ENCODE measurements at regions not wholly inside any gene's neighbourhood (a gene's known extent, or its start where the extent isn't known, plus 50 kb on each side); places are given as distances from the start of the nearest gene placed in this dataset.

DNA sequence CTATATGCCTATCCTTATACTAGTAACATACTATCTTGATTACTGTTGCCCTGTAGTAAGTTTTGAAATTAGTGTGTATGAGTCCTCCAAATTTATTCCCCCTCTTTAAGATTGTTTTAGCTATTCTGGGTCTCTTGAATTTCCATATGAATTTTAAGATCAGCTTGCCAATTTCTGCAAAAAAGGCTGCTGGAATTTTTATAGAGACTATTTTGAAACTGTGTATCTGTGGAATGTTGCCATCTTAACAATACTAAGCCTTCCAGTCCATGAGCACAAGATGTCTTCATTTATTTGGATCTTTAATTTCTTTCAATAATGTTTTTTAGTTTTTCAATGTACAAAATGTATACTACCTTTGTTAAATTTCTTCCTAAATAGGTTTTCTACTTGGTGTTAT, 79.8 kb upstream of the ETV6 start:
- no peak for TF ChIP-seq POLR2A (IDR thresholded peaks at IDR 0.05; ENCODE audit: low read depth, low read length)
- FAIRE-seq (no peak), DNase-seq (ENCODE audit: insufficient read length, low spot score) (no peak)

DNA sequence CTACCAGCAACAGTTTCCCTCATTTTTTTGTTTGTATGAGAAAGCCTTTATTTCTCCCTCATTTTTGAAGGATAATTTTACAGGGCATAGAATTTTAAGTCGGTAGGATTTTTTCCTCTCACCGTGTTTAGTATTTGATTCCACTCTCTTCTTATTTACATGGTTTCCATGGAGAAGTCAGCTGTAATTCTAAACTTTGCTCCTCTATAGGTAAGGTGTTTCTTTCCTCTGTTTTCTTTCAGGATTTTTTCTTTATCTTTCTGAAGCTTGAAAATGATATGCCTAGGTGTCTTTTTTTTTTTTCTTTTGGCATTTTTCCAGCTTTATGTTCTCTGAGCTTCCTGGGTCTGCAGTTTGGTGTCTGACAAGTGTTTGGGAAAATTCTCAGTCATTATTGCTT, 75.6 kb upstream of the ETV6 start:
- DNase-seq (ENCODE audit: insufficient read length, low spot score) (no peak), FAIRE-seq (no peak)
- TF ChIP-seq POLR2A (IDR thresholded peaks at IDR 0.05; ENCODE audit: low read depth, low read length): no peak

DNA sequence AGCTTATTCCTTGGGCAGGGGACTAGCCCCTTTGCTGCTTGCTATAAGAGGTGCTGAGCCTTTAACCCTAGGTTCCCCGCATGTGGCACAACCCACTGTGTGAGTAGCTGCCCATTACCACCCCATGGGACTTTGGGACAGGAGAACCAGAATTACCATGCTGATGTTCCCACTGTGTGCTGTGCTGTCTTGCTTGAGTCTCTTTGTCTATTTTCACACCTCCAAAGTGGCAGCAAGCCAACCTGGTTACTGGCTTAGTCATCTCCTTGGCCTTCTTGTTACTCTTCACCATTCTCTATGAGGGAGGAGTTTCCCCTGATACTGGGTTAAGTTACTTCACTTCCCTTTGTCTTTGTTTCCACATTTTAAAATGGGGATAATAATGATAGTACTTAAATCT, 73.4 kb upstream of the ETV6 start:
- no peak for TF ChIP-seq POLR2A (IDR thresholded peaks at IDR 0.05; ENCODE audit: low read depth, low read length)
- no peak for FAIRE-seq
- DNase-seq (ENCODE audit: insufficient read length, low spot score): no peak

DNA sequence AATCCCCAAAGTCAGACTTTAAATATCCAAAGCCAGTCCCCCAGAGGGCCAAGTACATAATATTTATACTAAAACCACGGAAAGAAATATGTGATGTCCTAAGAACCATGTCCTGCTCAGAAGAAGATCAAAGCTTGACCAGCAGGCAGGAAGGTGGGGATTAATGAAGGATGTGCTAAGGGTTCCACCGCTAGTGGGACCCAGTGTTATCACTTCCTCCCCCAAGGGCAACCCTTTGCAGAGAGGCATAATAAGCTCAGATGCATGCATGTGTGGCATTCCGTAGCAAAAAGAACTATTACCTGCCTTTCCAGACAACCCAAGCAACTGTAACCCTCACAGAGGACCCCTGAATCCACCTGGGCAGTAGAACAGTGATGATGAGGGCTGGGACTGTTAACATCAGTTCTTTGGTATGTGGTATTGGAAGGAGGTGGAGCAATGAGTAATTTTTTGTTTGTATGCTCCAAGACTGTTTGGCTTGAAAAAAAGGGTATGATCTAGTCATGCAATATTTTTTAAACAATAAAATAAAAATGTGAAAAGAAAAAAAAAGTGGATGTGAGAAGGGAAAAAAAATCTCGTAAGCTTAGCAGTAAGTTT, 71.7 kb upstream of the ETV6 start:
- DNase-seq (ENCODE audit: insufficient read length, low spot score) (no peak), FAIRE-seq (no peak)
- TF ChIP-seq POLR2A (IDR thresholded peaks at IDR 0.05; ENCODE audit: low read depth, low read length): no peak

DNA sequence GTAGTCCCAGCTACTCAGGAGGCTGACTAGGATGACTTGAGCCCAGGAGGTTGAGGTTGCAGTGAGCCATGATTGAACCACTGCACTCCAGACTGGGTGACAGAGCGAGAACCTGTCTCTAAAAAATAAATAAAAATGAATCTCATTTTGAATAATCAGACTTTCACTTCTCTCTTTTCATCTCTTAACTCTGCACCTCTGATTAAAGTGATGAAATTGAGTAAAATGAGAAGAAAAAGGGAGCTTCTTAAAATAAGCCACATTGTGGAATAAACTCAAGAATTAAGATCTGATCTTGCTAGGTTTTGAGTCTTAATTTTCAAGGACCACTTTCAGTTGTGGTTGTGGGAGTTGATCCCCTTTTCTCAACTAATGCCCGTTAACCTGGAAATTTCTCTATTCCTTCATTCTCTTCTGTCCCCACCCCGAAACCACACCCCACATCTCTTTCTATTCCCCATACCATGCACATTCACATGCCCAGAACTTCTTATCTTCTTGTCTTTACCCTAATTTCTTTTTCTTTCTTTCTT, 70.9 kb upstream of the ETV6 start:
- no peak for DNase-seq (ENCODE audit: insufficient read length, low spot score)
- FAIRE-seq: no peak
- no peak for TF ChIP-seq POLR2A (IDR thresholded peaks at IDR 0.05; ENCODE audit: low read depth, low read length)

DNA sequence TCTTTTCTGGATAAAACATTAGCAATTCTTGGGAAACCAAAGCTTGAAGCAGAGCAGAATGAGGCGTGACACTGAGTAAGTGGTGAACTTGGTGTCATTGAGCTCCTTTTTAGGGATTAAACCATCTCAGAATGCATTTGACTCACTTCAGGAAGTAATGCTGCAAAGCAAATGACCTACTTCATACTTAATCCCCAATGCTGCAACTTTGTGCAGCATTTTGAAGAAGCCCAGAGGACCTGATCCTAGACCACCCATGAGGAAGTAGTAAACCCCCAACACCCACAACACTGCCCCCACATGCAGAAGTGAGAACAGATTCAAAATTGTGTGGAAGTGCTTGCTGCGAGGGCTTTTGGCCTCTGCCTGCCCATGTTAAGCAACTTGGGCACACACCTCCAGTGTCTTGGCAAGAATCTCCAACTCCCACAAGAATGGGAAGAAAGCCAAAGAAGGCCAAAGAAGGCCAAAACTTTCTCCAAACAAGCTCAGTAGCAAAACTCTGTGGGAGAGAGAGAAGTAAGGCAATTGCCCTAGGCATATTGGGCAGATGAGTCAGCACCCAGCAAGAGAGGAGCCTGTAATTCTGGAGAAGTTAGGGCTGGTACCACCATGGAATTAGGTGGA, 69.2 kb upstream of the ETV6 start:
- no peak for TF ChIP-seq POLR2A (IDR thresholded peaks at IDR 0.05; ENCODE audit: low read depth, low read length)
- DNase-seq (ENCODE audit: insufficient read length, low spot score): peak; percentile 50
- peak; percentile 95 for FAIRE-seq

DNA sequence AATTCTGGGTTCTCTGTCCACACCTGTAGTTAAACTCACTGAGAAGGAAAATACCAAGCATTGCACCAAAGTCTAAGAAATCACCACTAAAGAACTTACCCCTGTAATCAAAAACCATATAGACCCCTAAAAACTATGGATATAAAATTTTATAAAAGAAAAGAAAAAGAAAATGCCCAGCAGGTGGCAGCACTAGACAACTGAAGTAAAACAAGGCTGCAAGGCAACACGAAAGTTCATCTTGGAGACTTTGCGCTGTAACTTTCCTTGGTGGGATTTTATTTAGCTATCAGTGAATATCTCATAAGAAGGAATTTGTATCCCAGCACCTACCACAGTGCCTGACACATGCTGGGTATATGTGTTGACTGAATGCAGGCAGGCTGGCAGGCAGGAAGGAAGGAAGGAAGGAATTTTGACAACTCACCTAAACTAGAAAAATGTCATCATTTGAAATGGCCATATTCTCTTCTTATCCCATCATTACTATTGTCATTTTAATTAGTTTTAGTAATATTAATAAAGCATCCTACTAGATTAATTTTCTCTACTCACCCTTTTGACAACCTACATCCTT, 68.2 kb upstream of the ETV6 start:
- DNase-seq (ENCODE audit: insufficient read length, low spot score): peak; percentile 23
- TF ChIP-seq POLR2A (IDR thresholded peaks at IDR 0.05; ENCODE audit: low read depth, low read length): no peak
- no peak for FAIRE-seq

DNA sequence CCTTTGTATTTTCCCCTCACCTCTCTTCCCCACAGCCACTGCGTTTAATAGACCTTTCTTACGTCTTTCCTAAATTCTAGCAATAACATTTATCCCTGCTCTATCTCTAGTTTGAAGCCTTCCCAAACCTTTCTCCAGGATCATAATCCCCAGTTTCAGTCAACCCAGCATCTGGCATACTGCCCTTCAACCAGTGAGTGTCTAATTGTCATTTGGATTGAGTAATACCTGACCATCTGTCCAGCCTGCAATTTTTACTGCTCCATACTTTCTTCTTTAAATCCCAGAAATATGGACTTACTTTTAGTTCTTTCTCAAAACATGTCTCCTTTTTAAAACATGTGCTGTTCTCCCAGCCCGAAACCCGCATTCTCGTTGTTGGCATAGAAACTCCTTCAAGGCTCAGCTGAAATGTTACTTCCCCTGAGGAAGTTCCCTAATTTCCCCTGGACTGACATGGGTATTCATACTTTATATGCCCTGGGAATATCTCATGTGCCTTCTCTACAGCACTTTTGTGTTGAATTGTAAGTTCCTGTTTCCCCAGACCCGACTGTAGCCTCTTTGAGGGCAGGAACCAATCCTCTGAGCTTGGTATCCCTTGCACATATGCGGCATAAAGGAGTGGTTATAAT, 65.1 kb upstream of the ETV6 start:
- DNase-seq (ENCODE audit: insufficient read length, low spot score) (no peak), FAIRE-seq (no peak)
- TF ChIP-seq POLR2A (IDR thresholded peaks at IDR 0.05; ENCODE audit: low read depth, low read length): no peak

DNA sequence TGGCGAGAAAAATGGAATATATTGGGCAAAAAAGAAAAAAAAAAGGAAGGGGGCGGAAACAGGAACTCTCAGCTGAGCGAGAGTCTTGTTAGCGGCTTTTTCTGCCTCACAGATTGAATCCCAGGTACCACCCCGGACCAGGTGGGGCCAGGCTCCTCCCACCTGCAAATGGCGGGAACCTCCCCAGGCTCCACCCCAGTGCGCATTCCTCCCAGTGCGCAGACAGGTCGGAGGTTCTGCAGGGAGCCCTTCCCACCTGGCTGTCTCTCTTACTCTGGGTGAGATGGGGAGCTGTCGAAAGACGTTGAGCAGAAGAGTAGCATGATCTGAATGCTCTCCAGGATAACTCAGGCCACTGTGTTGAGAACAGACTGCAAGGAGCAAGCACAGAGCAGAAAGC, 57.0 kb upstream of the ETV6 start:
- no peak for TF ChIP-seq POLR2A (IDR thresholded peaks at IDR 0.05; ENCODE audit: low read depth, low read length)
- FAIRE-seq (no peak), DNase-seq (ENCODE audit: insufficient read length, low spot score) (no peak)

DNA sequence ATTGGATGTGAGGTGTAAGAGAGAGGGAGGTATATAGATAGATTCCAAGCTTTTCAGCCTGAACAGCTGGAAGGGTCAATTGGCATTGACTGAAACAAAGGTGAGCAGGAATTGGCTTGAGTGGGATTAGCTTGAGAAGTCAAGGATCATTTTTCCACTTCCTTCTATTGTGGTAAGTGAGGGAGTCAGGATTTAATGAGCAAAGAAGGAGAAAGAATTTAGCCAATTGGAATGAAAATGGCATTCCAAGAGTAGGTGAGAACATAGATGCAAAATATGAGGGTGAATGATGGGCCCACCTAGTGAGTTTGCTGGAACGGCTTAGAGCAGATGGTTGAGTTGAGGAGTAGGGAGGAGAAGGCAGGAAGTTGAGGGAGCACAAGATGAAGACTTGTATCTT, 56.5 kb upstream of the ETV6 start:
- FAIRE-seq (no peak), DNase-seq (ENCODE audit: insufficient read length, low spot score) (no peak)
- TF ChIP-seq POLR2A (IDR thresholded peaks at IDR 0.05; ENCODE audit: low read depth, low read length): no peak

DNA sequence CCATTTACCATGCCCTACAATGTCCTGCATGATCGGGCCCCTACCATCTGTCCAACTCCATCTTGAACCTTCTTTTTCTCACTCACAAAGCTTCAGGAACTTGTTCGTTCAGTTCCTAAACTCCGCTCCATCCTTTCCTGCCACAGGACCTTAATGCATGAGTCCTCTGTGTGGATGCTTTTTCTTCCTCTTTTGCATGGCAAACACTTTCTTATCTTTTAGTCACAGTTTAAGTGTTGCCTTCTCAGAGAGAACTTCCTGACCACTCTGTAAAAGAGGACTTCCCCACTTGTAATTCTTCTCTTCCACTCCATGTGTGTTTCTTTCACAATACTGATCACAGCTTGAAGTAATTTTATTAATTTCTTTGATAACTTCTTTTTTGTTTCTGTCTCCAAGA, 54.4 kb upstream of the ETV6 start:
- no peak for DNase-seq (ENCODE audit: insufficient read length, low spot score)
- TF ChIP-seq POLR2A (IDR thresholded peaks at IDR 0.05; ENCODE audit: low read depth, low read length): no peak
- no peak for FAIRE-seq

DNA sequence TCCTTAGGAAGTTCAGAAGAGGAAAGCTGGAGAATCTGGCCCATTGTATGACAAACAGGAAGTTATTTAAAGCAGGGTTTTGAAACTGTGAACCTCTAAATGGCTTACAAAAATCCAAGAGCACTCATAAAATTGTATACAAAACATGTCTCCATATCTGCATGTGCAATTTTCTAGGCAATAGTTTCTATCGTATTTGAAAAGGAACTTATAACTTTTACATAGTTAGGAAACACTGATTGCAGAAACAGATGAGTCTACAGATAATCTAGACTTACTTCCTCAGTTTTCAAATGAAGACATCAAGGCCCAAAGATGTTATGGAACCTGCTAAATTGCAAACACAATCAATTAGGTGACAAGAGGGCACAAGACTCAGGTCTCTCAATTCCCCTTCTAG, 53.3 kb upstream of the ETV6 start:
- TF ChIP-seq POLR2A (IDR thresholded peaks at IDR 0.05; ENCODE audit: low read depth, low read length): no peak
- no peak for FAIRE-seq
- DNase-seq (ENCODE audit: insufficient read length, low spot score): no peak

DNA sequence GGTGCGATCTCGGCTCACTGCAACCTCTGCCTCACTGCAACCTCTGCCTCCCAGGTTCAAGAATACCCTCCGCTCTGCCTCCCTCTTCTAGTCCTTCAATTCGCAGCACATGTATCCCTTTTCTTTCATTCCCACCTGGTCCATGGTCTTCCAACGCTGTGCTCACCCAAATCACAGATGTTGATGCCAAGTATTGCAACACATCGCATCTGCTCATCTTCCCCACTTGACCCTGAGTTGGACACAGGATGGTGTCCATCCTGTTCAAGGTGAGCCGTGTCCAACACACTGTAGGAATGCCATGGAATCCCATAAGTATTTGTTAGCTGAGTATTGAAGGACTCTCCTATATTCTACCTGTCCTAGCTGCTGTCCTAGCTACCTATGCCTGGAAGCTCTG, 50.6 kb upstream of the ETV6 start:
- no peak for TF ChIP-seq POLR2A (IDR thresholded peaks at IDR 0.05; ENCODE audit: low read depth, low read length)
- DNase-seq (ENCODE audit: insufficient read length, low spot score): no peak
- no peak for FAIRE-seq
